SHP77 (cell line): ENCODE measurements at regions not wholly inside any gene's neighbourhood (a gene's known extent, or its start where the extent isn't known, plus 50 kb on each side); places are given as distances from the start of the nearest gene placed in this dataset.
"Not testable (repeated sequence)": the region's sequence is repeated elsewhere in the genome, so short reads cannot be mapped to it uniquely, and the experiment has no call there.

Experiments
- DNase-seq, 2 experiments: peaks; one replicate each; lab custom pipeline; 2025; lab: John Stamatoyannopoulos, UW

- DNase-seq, result no peak
These were observed 89.5 kb downstream of the RTP5 start for GRCh38 chr2:241958818-241959545.

DNA sequence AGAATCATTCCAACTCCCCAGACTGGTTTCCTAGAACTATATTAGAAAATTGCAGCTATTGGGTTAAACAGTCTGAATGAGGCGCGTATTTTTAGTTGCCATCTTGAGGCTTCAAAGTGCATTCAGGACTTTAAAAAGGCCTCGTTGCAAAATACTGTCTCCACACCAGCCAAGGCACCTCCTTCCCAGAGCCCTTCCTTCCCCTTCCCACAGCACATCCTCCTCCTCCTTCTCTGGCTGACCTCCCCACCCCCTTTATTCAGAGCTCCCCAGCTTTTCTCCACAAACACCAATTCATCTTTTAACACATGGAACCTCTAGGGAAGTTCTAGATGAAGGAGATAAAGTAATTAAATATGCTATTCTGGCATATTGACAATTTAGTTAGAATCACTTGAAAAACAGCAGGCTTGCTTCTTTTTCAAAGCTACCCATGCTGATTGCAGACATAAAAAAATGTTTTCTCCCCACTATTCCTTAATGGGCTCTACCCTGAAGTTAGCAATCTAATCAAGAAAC, 90.3 kb downstream of the RTP5 start:
- no peak for DNase-seq

- DNase-seq, result no peak
These were observed 91.9 kb downstream of the RTP5 start for GRCh38 chr2:241961454-241961853.

DNA sequence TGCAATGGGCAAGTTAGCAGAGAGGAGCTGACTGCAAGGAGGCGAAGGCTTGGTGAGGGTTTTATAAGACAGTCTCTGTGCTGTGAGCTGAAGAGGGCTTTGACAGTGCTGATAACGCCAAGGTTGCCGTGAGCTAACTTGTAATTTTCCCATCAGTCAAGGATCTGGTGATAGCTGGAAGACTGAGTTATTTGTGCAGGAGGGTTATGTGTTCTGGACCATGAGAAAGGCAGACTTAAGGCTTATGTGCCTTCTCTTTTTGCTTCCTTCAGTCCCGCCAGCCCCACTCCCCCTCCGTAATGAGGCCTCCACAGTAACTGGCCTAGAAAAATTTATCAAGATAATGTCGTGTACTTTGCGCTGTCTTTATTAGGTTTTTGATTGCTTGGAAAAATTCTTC, 94.6 kb downstream of the RTP5 start:
- no peak for DNase-seq

DNA sequence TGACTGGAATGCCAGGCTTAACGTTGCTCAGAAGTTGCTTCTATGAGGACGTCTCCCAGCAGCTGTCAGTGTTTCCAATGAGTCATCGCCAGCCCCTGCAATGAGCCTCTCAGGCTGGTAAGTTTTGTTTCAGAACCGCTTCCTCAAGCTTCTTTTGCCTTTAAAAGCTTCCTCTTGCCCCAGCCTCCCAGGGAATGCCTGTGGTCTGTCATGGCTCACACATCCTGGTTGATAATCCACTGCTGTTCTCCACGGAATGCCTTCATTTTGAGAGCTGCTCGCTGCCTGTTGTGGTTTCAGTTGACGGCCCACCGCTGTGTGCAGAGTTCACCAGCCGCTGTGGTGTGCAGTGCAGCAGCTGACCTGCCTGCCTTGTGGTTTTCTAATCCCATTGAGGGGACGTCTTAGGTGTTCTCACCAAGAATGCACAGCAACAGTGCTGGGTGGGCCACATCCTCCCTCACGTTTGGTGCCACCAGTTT, 96.4 kb downstream of the RTP5 start:
- DNase-seq, result no peak

- DNase-seq, result no peak
These were observed 97.3 kb downstream of the RTP5 start for GRCh38 chr2:241966647-241967466.

GRCh38 chr2:241967467-241968144, 98.1 kb downstream of the RTP5 start:
- DNase-seq, result no peak

GRCh38 chr2:241968417-241968816, 98.9 kb downstream of the RTP5 start:
- DNase-seq, result no peak

DNA sequence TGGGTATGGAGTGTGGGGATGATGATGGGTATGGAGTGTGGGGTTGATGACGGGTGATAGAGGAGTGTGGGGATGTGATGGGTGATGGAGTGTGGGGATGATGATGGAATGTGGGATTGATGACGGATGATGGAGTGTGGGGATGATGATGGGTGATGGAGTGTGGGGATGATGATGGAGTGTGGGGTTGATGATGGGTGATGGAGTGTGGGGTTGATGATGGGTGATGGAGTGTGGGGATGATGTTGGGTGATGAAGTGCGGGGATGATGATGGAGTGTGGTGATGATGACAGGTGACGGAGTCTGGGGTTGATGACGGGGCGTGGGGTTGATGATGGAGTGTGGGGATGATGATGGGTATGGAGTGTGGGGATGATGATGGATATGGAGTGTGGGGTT, 99.7 kb downstream of the RTP5 start:
- DNase-seq, result not testable (repeated sequence)

DNA sequence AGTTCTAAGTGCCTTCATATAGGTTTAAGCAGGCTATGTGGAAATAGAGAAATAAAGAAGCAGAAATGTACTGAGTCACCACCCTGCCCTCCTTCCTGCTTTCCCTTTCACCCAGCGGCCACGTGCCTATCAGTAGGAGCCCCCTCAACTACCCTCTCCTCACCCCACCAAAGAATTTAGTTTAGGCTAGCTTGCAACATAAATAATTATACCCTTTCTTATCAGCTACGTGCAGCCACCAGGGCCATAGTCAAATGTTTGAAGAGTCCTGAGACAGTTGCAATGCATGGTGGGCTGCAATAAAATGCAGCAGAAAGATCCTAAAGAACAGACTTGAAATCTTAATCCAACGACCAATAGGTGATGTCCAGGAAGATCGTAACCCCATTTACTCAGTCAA, 101.2 kb downstream of the RTP5 start:
- no peak for DNase-seq

- no peak for DNase-seq
These were observed 104.6 kb downstream of the RTP5 start for GRCh38 chr2:241974096-241974495.

GRCh38 chr2:241974851-241975592, 105.5 kb downstream of the RTP5 start:
- no peak for DNase-seq

DNA sequence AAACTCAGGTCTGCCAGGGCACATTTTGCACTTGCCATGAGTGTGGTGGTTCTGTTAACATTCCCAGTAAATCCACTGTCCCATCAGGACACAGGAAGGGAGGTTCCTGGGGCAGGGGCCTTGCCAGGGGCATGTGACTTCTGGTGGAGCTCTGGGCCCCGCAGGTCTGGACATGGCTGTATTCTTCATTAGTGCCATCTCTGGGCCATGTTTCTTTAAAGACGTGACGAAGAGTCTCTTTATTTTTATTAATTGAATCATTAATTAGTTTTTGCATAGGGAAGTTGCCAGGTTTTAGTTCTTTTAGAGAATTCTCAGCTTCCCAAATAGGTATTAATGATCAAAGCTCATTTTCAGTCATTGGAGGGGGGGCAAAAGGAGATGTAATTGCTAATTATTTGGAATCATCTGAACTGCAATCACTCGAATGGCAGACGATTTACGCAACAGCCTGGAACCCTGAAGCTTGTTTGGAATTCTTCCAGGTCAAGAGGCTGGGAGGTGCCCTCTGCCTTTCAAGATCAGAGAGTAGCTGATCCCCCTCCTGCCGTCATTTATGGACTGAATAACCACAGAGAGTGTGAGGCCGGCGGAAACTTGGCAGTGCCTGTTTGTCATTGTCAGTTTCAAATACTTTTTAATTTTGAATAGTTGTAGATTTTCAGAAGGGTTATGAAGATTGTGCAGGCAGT, 106.2 kb downstream of the RTP5 start:
- DNase-seq, result no peak

DNA sequence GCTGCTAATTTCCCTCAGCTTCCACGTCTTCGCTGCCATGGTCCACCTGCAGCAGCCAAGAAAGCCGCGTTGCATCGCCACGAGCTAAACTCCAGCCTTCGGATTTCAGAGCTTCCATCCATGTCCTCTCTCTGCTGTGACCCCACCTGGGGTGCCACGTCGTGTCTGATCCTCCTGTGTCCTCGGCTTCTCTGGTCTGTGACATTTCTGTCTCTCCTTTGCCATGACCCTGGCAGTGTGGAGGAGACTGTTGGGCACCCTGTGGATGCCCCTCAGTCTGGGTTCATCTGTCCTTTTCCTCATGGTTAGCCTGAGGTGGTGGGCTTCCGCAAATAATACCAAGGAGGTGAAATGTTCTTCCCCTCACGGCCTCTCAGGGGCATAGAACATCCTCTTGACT, 106.8 kb downstream of the RTP5 start:
- DNase-seq, result no peak

- no peak for DNase-seq
These were observed 108.2 kb downstream of the RTP5 start for GRCh38 chr2:241977557-241978300.

- DNase-seq, result no peak
These were observed 109.1 kb downstream of the RTP5 start for GRCh38 chr2:241978670-241979069.

DNA sequence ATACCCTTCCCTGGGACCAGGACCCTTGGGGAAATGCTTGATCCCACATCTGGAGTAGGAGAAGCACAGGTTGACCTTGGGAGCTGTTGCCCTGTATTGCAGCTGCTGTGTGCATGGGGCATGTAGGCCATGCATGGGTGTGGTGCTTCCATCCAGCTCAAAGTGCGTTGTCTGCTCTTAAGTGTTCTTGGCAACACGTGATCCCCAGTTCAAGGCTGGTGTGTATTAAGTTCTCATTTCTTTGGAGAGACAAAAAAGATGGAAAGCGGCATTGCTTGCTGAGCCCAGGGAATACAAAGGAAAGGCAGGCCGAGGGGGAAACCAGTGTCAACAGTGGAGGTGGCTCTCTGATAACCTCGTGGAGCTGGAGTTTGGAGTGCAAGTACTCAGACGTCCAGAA, 110.7 kb downstream of the RTP5 start:
- DNase-seq, result no peak

GRCh38 chr2:241981076-241981700, 111.7 kb downstream of the RTP5 start:
- DNase-seq, result no peak

- no peak for DNase-seq
These were observed 113.4 kb downstream of the RTP5 start for GRCh38 chr2:241982706-241983570.
